HUES6 (cell line): ENCODE measurements at regions not wholly inside any gene's neighbourhood (a gene's known extent, or its start where the extent isn't known, plus 50 kb on each side); places are given as distances from the start of the nearest gene placed in this dataset.

Experiments used
- H3K27ac ChIP-seq: 2 replicates; pipeline ENCODE4 v1.7.0; 2013; ENCODE audit warnings: low read depth, mild to moderate bottlenecking, low read length, inconsistent platforms
- H3K27me3 ChIP-seq: 2 replicates; pipeline ENCODE4 v1.6.1; 2013; ENCODE audit warnings: low read length; ENCODE audit not compliant: control insufficient read depth, insufficient read depth
- H3K36me3 ChIP-seq: 2 replicates; pipeline ENCODE4 v1.6.1; 2013; ENCODE audit warnings: low read length; ENCODE audit not compliant: control insufficient read depth, insufficient read depth
- H3K4me1 ChIP-seq: 2 replicates; pipeline ENCODE4 v1.6.1; 2013; ENCODE audit warnings: low read length; ENCODE audit not compliant: control insufficient read depth, insufficient read depth
- H3K4me3 ChIP-seq: 2 replicates; pipeline ENCODE4 v1.5.1; 2013; ENCODE audit warnings: low read depth, low read length
- H3K9ac ChIP-seq: one replicate; pipeline ENCODE4 v1.6.1; 2013; ENCODE audit warnings: mild to moderate bottlenecking, low read length
- H3K9me3 ChIP-seq: 2 replicates; pipeline ENCODE4 v1.6.1; 2013; ENCODE audit warnings: low read depth, low read length; ENCODE audit not compliant: control insufficient read depth, insufficient read depth

GRCh38 chr1:81007024-81007423 is 793.7 kb upstream of the ADGRL2 start:
- H3K27me3 ChIP-seq, result no peaks in the 10 kb centered on the region
- no peaks in the 10 kb centered on the region for H3K4me1 ChIP-seq
- H3K4me3 ChIP-seq, result no peak overlapping the region
- H3K9me3 ChIP-seq, result no peaks in the 10 kb centered on the region
- no peak overlapping the region for H3K27ac ChIP-seq
- no peak overlapping the region for H3K9ac ChIP-seq
- H3K36me3 ChIP-seq, result no peaks in the 10 kb centered on the region

- Histone ChIP-seq H3K9ac (no peak overlapping the region), H3K27ac (no peak overlapping the region)
These were observed 794.2 kb upstream of the ADGRL2 start for GRCh38 chr1:81006502-81006901.

GRCh38 chr1:81004011-81004410 is 796.7 kb upstream of the ADGRL2 start:
- H3K27ac ChIP-seq, result no peak overlapping the region
- H3K4me1 ChIP-seq, result no peaks in the 10 kb centered on the region
- H3K9me3 ChIP-seq, result peaks cover 13% of the 10 kb centered on the region; the same call in 1 of the 2 replicates
- no peak overlapping the region for H3K4me3 ChIP-seq
- H3K9ac ChIP-seq, result no peak overlapping the region
- H3K36me3 ChIP-seq, result no peaks in the 10 kb centered on the region
- no peaks in the 10 kb centered on the region for H3K27me3 ChIP-seq

More at GRCh38 chr1:81006502-81006901, 794.2 kb upstream of the ADGRL2 start:
- no peaks in the 10 kb centered on the region for H3K4me1 ChIP-seq
- peaks cover 2% of the 10 kb centered on the region; the same call in 1 of the 2 replicates for H3K9me3 ChIP-seq
- H3K36me3 ChIP-seq, result no peaks in the 10 kb centered on the region
- H3K4me3 ChIP-seq, result no peak overlapping the region
- no peaks in the 10 kb centered on the region for H3K27me3 ChIP-seq

- Histone ChIP-seq H3K9ac (no peak overlapping the region), H3K9me3 (no peaks in the 10 kb centered on the region; the same call in 1 of the 2 replicates), H3K4me3 (no peak overlapping the region), H3K36me3 (no peaks in the 10 kb centered on the region), H3K4me1 (peaks cover 11% of the 10 kb centered on the region), H3K27ac (no peak overlapping the region), H3K27me3 (no peaks in the 10 kb centered on the region)
These were observed 805.8 kb upstream of the ADGRL2 start for GRCh38 chr1:80994934-80995333.

DNA sequence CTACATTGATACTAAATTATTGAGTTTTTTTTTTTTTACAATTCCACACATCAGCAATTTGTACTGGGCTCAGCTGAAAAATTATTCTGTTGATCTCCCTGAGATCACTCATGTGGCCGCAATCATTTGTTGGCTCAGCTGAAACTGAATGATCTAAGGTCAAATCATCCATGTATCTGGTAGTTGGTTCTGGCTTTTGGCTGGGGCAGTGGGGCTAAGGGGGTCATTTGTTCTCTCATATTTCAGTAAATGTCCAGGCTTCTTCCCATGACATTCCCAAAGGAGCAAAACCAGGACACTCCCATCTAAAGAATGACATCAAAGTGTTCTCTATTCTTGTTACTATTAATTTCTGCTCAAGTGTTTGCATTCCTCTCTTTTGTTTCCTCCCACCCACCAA is 806.7 kb upstream of the ADGRL2 start:
- no peaks in the 10 kb centered on the region for H3K36me3 ChIP-seq
- no peaks in the 10 kb centered on the region for H3K27me3 ChIP-seq
- H3K9me3 ChIP-seq, result no peaks in the 10 kb centered on the region; the same call in 1 of the 2 replicates
- H3K4me3 ChIP-seq, result no peak overlapping the region
- peaks cover 11% of the 10 kb centered on the region for H3K4me1 ChIP-seq
- H3K9ac ChIP-seq, result no peak overlapping the region
- H3K27ac ChIP-seq, result no peak overlapping the region

DNA sequence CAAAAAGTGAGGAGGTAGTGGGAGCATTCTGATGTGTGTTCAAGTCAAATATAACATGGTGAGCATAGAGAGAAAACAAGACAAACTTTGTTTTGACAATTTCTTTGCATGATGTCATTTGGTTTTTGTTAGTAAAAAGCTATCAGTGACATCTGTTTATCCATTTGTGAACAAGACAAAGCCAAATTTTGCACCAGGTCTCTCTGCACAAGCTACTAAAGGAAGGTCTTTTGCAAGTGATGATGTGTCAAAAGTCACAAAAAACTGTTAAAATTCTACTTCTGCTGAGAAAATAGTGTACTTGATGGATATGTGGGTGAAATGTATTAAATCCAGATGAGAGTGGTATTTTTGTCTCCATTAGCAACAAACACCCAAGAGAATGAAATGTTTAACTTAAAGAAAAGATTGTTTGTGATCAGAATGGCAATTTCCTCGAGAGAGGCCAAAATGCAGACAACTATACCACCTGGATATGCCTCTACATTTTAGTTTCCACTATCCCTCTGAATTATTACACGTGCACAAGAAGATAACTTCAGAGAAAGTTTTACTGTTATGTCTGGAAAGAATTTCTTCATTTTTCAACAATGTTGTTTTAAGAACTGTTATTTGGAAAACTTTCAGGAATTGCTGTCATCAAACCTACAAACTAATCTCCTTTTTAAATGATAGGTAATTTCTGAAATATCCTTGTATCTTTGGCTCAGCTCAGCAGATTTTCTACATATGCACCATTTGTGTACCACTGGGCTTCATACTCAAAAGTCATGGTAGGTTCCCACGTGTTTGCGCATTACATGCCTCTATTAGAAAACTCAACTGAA is 807.4 kb upstream of the ADGRL2 start:
- no peaks in the 10 kb centered on the region for H3K27me3 ChIP-seq
- no peaks in the 10 kb centered on the region for H3K36me3 ChIP-seq
- H3K27ac ChIP-seq, result no peak overlapping the region
- H3K9me3 ChIP-seq, result no peaks in the 10 kb centered on the region; the same call in 1 of the 2 replicates
- H3K9ac ChIP-seq, result no peak overlapping the region
- H3K4me1 ChIP-seq, result peaks cover 11% of the 10 kb centered on the region
- H3K4me3 ChIP-seq, result no peak overlapping the region

DNA sequence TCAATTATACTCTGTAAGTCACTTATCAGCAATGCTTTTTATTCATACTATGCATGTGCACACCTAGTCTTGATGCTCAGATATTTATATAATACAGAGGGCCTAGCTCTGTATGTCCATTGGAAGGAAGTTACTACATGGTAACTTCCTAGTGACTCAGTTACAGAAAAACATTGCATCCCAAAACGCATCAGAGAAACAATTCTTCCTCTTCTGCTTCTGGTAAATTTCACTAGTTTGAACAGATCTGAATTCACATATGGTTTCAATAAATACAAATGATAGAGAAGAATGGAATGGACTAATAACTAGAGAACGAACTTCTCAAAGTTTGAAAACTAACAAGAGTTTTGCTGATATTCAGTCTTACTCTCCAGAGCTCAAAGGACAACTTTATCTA is 811.3 kb upstream of the ADGRL2 start:
- Histone ChIP-seq H3K27me3 (no peaks in the 10 kb centered on the region), H3K4me1 (no peaks in the 10 kb centered on the region; the same call in 1 of the 2 replicates), H3K36me3 (no peaks in the 10 kb centered on the region), H3K9me3 (no peaks in the 10 kb centered on the region), H3K4me3 (no peak overlapping the region), H3K9ac (no peak overlapping the region), H3K27ac (no peak overlapping the region)

DNA sequence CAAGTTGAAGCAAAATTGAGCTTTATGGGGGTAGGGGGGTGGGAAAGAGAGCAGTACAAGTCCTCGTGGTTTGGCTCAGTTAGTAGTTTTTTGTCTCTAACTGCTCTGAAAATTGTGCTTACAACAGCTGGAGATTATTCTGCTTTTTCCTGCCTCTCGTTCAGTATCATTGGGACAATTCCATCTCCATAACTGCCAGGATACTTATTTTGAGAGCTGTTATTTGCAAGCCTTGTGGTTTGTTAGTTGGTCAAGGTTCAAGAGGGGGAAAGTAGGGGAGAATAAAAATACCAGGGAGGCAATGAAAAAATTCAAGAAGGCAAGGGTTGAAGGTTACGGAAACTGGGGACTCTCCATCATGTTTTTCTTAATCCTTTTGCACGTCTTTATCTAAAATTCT is 811.8 kb upstream of the ADGRL2 start:
- Histone ChIP-seq H3K9ac (no peak overlapping the region), H3K36me3 (no peaks in the 10 kb centered on the region), H3K27ac (no peak overlapping the region), H3K4me3 (no peak overlapping the region), H3K27me3 (no peaks in the 10 kb centered on the region), H3K9me3 (no peaks in the 10 kb centered on the region), H3K4me1 (no peaks in the 10 kb centered on the region; the same call in 1 of the 2 replicates)

DNA sequence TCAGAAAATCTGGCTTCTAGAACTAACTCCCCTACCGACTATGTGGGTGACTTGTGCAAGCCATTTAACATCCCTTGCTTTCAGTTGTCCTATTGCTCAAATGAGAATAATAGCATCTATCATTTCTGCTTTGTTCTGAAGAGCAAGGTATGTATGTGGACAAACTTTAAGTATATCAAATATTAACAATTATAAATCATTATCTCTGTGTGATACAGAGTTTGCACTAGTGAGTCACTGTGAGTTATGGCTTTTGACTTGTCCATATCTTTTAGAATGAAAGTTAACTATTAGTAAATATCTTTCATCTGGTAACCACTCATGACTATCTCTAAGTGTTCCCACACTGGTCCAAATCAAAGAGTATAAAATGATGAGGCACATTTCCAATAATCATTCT is 812.9 kb upstream of the ADGRL2 start:
- H3K27me3 ChIP-seq, result no peaks in the 10 kb centered on the region
- no peak overlapping the region for H3K27ac ChIP-seq
- no peak overlapping the region for H3K4me3 ChIP-seq
- H3K9ac ChIP-seq, result no peak overlapping the region
- no peaks in the 10 kb centered on the region for H3K9me3 ChIP-seq
- no peaks in the 10 kb centered on the region for H3K36me3 ChIP-seq
- H3K4me1 ChIP-seq, result no peaks in the 10 kb centered on the region; the same call in 1 of the 2 replicates

GRCh38 chr1:80987106-80987505 is 813.6 kb upstream of the ADGRL2 start:
- Histone ChIP-seq H3K4me1 (no peaks in the 10 kb centered on the region), H3K36me3 (no peaks in the 10 kb centered on the region), H3K4me3 (no peak overlapping the region)

GRCh38 chr1:80982831-80983230 is 817.9 kb upstream of the ADGRL2 start:
- Histone ChIP-seq H3K36me3 (no peaks in the 10 kb centered on the region), H3K27ac (no peak overlapping the region), H3K4me3 (no peak overlapping the region), H3K9me3 (no peaks in the 10 kb centered on the region), H3K9ac (no peak overlapping the region), H3K4me1 (peaks cover 7% of the 10 kb centered on the region; the same call in 1 of the 2 replicates), H3K27me3 (no peaks in the 10 kb centered on the region)

More at GRCh38 chr1:80987106-80987505, 813.6 kb upstream of the ADGRL2 start:
- Histone ChIP-seq H3K9me3 (no peaks in the 10 kb centered on the region), H3K9ac (no peak overlapping the region), H3K27me3 (no peaks in the 10 kb centered on the region), H3K27ac (no peak overlapping the region)
